ENCODE measurements at regions not wholly inside any gene's neighbourhood (a gene's known extent, or its start where the extent isn't known, plus 50 kb on each side); places are given as distances from the start of the nearest gene placed in this dataset.

- Histone ChIP-seq H3K4me2 (ENCODE audit: low read length) (no peak overlapping the region), H2AFZ (no peak overlapping the region), H3K9ac (no peak overlapping the region), H3K27ac (no peak overlapping the region), H3K36me3 (ENCODE audit: control insufficient read depth, insufficient read depth, low read length) (no peaks in the 10 kb centered on the region), H3K9me3 (ENCODE audit: control insufficient read depth, low read length) (no peaks in the 10 kb centered on the region), H3K27me3 (ENCODE audit: control insufficient read depth, insufficient read depth, low read length) (no peaks in the 10 kb centered on the region), H3K4me3 (ENCODE audit: low read depth, low read length) (no peak overlapping the region), H3K79me2 (no peaks in the 10 kb centered on the region), H3K4me1 (peaks cover 6% of the 10 kb centered on the region)
- TF ChIP-seq CTCF (IDR thresholded peaks at IDR 0.05): no peak
Observed at GRCh38 chr4:123259676-123260646, 136.6 kb upstream of the SPRY1 start.

GRCh38 chr4:123260653-123261052 is 135.9 kb upstream of the SPRY1 start:
- H2AFZ ChIP-seq: no peak overlapping the region
- peaks cover 6% of the 10 kb centered on the region for H3K4me1 ChIP-seq
- H3K79me2 ChIP-seq: no peaks in the 10 kb centered on the region
- no peaks in the 10 kb centered on the region for H3K9me3 ChIP-seq (ENCODE audit: control insufficient read depth, low read length)
- no peaks in the 10 kb centered on the region for H3K36me3 ChIP-seq (ENCODE audit: control insufficient read depth, insufficient read depth, low read length)
- no peak overlapping the region for H3K27ac ChIP-seq
- TF ChIP-seq CTCF (IDR thresholded peaks at IDR 0.05): no peak
- H3K27me3 ChIP-seq (ENCODE audit: control insufficient read depth, insufficient read depth, low read length): no peaks in the 10 kb centered on the region
- no peak overlapping the region for H3K9ac ChIP-seq
- no peak overlapping the region for H3K4me3 ChIP-seq (ENCODE audit: low read depth, low read length)
- H3K4me2 ChIP-seq (ENCODE audit: low read length): no peak overlapping the region

GRCh38 chr4:123262080-123262479 is 134.5 kb upstream of the SPRY1 start:
- H3K9me3 ChIP-seq (ENCODE audit: control insufficient read depth, low read length): no peaks in the 10 kb centered on the region

GRCh38 chr4:123265443-123265842 is 131.2 kb upstream of the SPRY1 start:
- H3K4me1 ChIP-seq: no peaks in the 10 kb centered on the region
- H3K4me3 ChIP-seq (ENCODE audit: low read depth, low read length): no peak overlapping the region
- H3K36me3 ChIP-seq (ENCODE audit: control insufficient read depth, insufficient read depth, low read length): no peaks in the 10 kb centered on the region
- no peaks in the 10 kb centered on the region for H3K79me2 ChIP-seq
- no peaks in the 10 kb centered on the region for H3K9me3 ChIP-seq (ENCODE audit: control insufficient read depth, low read length)
- H3K27ac ChIP-seq: no peak overlapping the region
- TF ChIP-seq CTCF (IDR thresholded peaks at IDR 0.05): no peak
- H3K4me2 ChIP-seq (ENCODE audit: low read length): no peak overlapping the region
- no peak overlapping the region for H3K9ac ChIP-seq
- no peak overlapping the region for H2AFZ ChIP-seq
- no peaks in the 10 kb centered on the region for H3K27me3 ChIP-seq (ENCODE audit: control insufficient read depth, insufficient read depth, low read length)

More at GRCh38 chr4:123262080-123262479, 134.5 kb upstream of the SPRY1 start:
- no peaks in the 10 kb centered on the region for H3K36me3 ChIP-seq (ENCODE audit: control insufficient read depth, insufficient read depth, low read length)
- no peak overlapping the region for H2AFZ ChIP-seq
- H3K27me3 ChIP-seq (ENCODE audit: control insufficient read depth, insufficient read depth, low read length): no peaks in the 10 kb centered on the region
- no peaks in the 10 kb centered on the region for H3K79me2 ChIP-seq
- H3K4me2 ChIP-seq (ENCODE audit: low read length): no peak overlapping the region
- H3K27ac ChIP-seq: no peak overlapping the region
- no peak for TF ChIP-seq CTCF (IDR thresholded peaks at IDR 0.05)
- H3K9ac ChIP-seq: no peak overlapping the region
- peaks cover 6% of the 10 kb centered on the region for H3K4me1 ChIP-seq
- H3K4me3 ChIP-seq (ENCODE audit: low read depth, low read length): no peak overlapping the region
